Stomach (tissue), 8 donors: ENCODE measurements at regions not wholly inside any gene's neighbourhood (a gene's known extent, or its start where the extent isn't known, plus 50 kb on each side); places are given as distances from the start of the nearest gene placed in this dataset.

ENCODE experiments used
- DNase-seq, 2 donors: peaks; one replicate each; pipeline versions ENCODE4 v3.0.0 to v3.0.0-alpha.2; 2013 to 2019
- H3K27ac ChIP-seq, 5 donors: fragments of 200-600 bp in 4 of 5; sonication (generic) in 4 of 5; one replicate each; pipeline ENCODE4 v1.5.1; 2013 to 2019; ENCODE audit warnings: mild to moderate bottlenecking in 1 of 5, moderate library complexity in 1 of 5
- H3K27me3 ChIP-seq, 3 donors: fragments of 200-600 bp; sonication (generic); one replicate each; pipeline ENCODE4 v1.5.1; 2017 to 2019; ENCODE audit warnings: mixed run types in 1 of 3
- H3K36me3 ChIP-seq, 4 donors: fragments of 200-600 bp; sonication (generic); 1 replicate in 3 of 4; 2 replicates in 1 of 4; pipeline ENCODE4 v1.5.1; 2016 to 2019
- H3K4me1 ChIP-seq, 4 donors: fragments of 200-600 bp; sonication (generic); one replicate each; pipeline ENCODE4 v1.5.1; 2016 to 2019
- H3K4me3 ChIP-seq, 4 donors: fragments of 200-600 bp; sonication (generic) in 3 of 4; one replicate each; pipeline ENCODE4 v1.5.1; 2016 to 2019; ENCODE audit warnings: mild to moderate bottlenecking in 1 of 4
- H3K9me3 ChIP-seq, 4 donors: fragments of 200-600 bp; sonication (generic); one replicate each; pipeline ENCODE4 v1.5.1; 2016 to 2019
- EP300 ChIP-seq: sonication (generic); formaldehyde crosslinking; IDR thresholded peaks from one replicate; pipeline ENCODE4 v1.6.1; 2017; ENCODE audit warnings: antibody characterized with exemption
- POLR2A ChIP-seq, 4 donors: fragments of 450-650 bp; IDR thresholded peaks; one replicate each; pipeline ENCODE4 v1.6.1; 2016; ENCODE audit warnings: antibody characterized with exemption in 4 of 4, control low read depth in 2 of 4, mild to moderate bottlenecking in 1 of 4, moderate library complexity in 1 of 4
- POLR2AphosphoS5 ChIP-seq, 3 donors: sonication (generic); formaldehyde crosslinking; IDR thresholded peaks; one replicate each; pipeline ENCODE4 v1.6.1; 2016; ENCODE audit warnings: antibody characterized with exemption in 3 of 3
- WGBS, 5 donors: extraction: QIAGEN DNeasy Blood & Tissue Kit in 3 of 5; methylation state at CpG; one replicate each; pipeline versions ENCODE4 v1.1.5 to v1.1.7; 2013 to 2018; 5-methylcytosine and 5-hydroxymethylcytosine counted together
- intact Hi-C: fragments of 100-400 bp; cut with DNase I; formaldehyde crosslinking; loops from one replicate; pipeline ENCODE4 v1.15.1; 2023; ENCODE audit warnings: low total_unique reads
- TF ChIP-seq, protein P1 (sequence below), 7 experiments: fragments of 450-650 bp in 4 of 7; fragments of 200-600 bp in 3 of 7; sonication (generic) in 3 of 7; IDR thresholded peaks; one replicate each; pipeline ENCODE4 v1.5.1; 2016 to 2019; ENCODE audit warnings: antibody characterized with exemption in 7 of 7, control low read depth in 2 of 7, mild to moderate bottlenecking in 1 of 7
- donor health status: healthy with polysubstance abuse.
- donor health status: Bipolar disorder and iron deficiency.
- donor health status: healthy.

DNA sequence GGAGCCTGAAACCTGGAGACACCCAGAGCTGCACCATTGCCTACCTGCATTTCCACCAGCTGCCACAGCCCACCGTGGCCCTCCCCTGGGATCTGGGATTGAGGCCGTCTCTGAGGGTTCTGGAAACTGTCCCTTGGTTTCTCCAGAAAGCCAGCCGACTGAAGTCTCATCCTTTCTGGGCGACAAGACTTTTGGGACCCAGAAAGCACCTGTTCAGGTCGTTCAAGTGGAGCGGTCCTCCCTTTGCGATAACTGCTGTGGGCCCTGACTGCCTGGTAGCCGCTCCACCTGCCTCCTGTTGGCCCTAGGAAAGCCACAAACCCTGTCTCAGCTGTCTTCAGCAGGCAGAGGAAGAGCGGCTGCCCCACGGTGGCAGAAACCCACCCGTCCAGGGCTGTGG, 346.0 kb upstream of the MKI67 start:
- Histone ChIP-seq H3K4me3 (no peak overlapping the region), H3K4me1 (no peaks in the 10 kb centered on the region), H3K27ac (no peak overlapping the region), H3K9me3 (no peaks in the 10 kb centered on the region), H3K27me3 (peaks cover 0 to 20% (median 0%) of the 10 kb centered on the region in 3 donors), H3K36me3 (no peaks in the 10 kb centered on the region)
- DNase-seq: no peak
- intact Hi-C loops: no loop called here
- WGBS, 5 donors: 86 to 89% (median 88%) methylated on average over 7 to 11 of the region's 11 CpGs
- TF ChIP-seq POLR2A (IDR thresholded peaks at IDR 0.05) (no peak), POLR2AphosphoS5 (IDR thresholded peaks at IDR 0.05) (no peak), EP300 (no peak)
- TF ChIP-seq, protein P1, sequence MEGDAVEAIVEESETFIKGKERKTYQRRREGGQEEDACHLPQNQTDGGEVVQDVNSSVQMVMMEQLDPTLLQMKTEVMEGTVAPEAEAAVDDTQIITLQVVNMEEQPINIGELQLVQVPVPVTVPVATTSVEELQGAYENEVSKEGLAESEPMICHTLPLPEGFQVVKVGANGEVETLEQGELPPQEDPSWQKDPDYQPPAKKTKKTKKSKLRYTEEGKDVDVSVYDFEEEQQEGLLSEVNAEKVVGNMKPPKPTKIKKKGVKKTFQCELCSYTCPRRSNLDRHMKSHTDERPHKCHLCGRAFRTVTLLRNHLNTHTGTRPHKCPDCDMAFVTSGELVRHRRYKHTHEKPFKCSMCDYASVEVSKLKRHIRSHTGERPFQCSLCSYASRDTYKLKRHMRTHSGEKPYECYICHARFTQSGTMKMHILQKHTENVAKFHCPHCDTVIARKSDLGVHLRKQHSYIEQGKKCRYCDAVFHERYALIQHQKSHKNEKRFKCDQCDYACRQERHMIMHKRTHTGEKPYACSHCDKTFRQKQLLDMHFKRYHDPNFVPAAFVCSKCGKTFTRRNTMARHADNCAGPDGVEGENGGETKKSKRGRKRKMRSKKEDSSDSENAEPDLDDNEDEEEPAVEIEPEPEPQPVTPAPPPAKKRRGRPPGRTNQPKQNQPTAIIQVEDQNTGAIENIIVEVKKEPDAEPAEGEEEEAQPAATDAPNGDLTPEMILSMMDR (IDR thresholded peaks at IDR 0.05): no peak

GRCh38 chr10:128473396-128473795, 347.2 kb upstream of the MKI67 start:
- no peaks in the 10 kb centered on the region for H3K9me3 ChIP-seq
- H3K4me3 ChIP-seq: no peak overlapping the region
- intact Hi-C loops: no loop called here
- 76 to 87% (median 82%) methylated on average over 11 of the region's 11 CpGs for WGBS, 5 donors
- H3K27ac ChIP-seq: no peak overlapping the region
- DNase-seq: no peak
- H3K36me3 ChIP-seq: no peaks in the 10 kb centered on the region
- H3K4me1 ChIP-seq: no peaks in the 10 kb centered on the region
- no peak for TF ChIP-seq POLR2AphosphoS5 (IDR thresholded peaks at IDR 0.05)
- TF ChIP-seq POLR2A (IDR thresholded peaks at IDR 0.05): no peak
- peaks cover 0 to 20% (median 0%) of the 10 kb centered on the region in 3 donors for H3K27me3 ChIP-seq

- H3K27me3 ChIP-seq: peaks cover 0 to 20% (median 0%) of the 10 kb centered on the region in 3 donors
- whole genome bisulfite sequencing, 5 donors: 72 to 92% (median 85%) methylated on average over 8 of the region's 8 CpGs
- intact Hi-C loops: no loop called here
- H3K9me3 ChIP-seq: no peaks in the 10 kb centered on the region
- no peaks in the 10 kb centered on the region for H3K4me1 ChIP-seq
- H3K27ac ChIP-seq: no peak overlapping the region
- no peaks in the 10 kb centered on the region for H3K36me3 ChIP-seq
- TF ChIP-seq POLR2AphosphoS5 (IDR thresholded peaks at IDR 0.05) (no peak), POLR2A (IDR thresholded peaks at IDR 0.05) (no peak), EP300 (no peak)
- TF ChIP-seq, protein P1 (IDR thresholded peaks at IDR 0.05): no peak
- H3K4me3 ChIP-seq: no peak overlapping the region
- no peak for DNase-seq
Observed at GRCh38 chr10:128473911-128474310, 347.7 kb upstream of the MKI67 start.

DNA sequence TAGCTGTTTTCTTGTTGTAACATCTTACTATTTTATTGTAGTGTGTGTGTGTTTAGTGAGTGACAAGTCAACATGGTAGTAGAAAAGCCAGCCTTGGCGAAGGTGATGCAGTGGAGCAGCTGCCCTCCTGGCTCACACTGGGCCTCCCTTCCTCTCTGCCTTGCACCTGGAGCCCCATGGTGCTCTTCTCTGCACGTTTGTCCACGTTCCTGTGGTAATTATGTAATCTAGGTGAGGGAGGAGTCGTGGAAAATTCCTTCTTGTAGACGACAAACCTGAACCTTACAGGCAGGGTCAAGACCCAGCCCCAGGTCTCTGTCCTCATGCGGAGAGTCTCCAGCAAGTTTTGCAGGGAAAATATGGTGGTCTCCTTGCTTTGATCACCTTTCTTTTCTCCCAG, 348.3 kb upstream of the MKI67 start:
- Histone ChIP-seq H3K27ac (no peak overlapping the region), H3K4me3 (no peak overlapping the region), H3K4me1 (no peaks in the 10 kb centered on the region), H3K36me3 (no peaks in the 10 kb centered on the region), H3K27me3 (peaks cover 0 to 13% (median 0%) of the 10 kb centered on the region in 3 donors), H3K9me3 (no peaks in the 10 kb centered on the region)
- no peak for TF ChIP-seq POLR2A (IDR thresholded peaks at IDR 0.05)
- no peak for TF ChIP-seq EP300
- TF ChIP-seq POLR2AphosphoS5 (IDR thresholded peaks at IDR 0.05): no peak
- TF ChIP-seq, protein P1 (IDR thresholded peaks at IDR 0.05): no peak
- no peak for DNase-seq
- WGBS, 5 donors: 44 to 57% (median 52%) methylated on average over 6 of the region's 6 CpGs
- intact Hi-C loops: no loop called here

GRCh38 chr10:128475686-128476367, 349.6 kb upstream of the MKI67 start:
- TF ChIP-seq, protein P1 (IDR thresholded peaks at IDR 0.05): no peak
- TF ChIP-seq EP300 (no peak), POLR2A (IDR thresholded peaks at IDR 0.05) (no peak), POLR2AphosphoS5 (IDR thresholded peaks at IDR 0.05) (no peak)
- Histone ChIP-seq H3K9me3 (no peaks in the 10 kb centered on the region), H3K27ac (no peak overlapping the region), H3K36me3 (no peaks in the 10 kb centered on the region), H3K4me1 (no peaks in the 10 kb centered on the region), H3K27me3 (peaks cover 0 to 10% (median 0%) of the 10 kb centered on the region in 3 donors), H3K4me3 (no peak overlapping the region)
- intact Hi-C loops: no loop called here
- DNase-seq: no peak
- 86 to 89% (median 89%) methylated on average over 23 to 24 of the region's 24 CpGs for WGBS, 5 donors
